ENCODE measurements at regions not wholly inside any gene's neighbourhood (a gene's known extent, or its start where the extent isn't known, plus 50 kb on each side); places are given as distances from the start of the nearest gene placed in this dataset.

DNA sequence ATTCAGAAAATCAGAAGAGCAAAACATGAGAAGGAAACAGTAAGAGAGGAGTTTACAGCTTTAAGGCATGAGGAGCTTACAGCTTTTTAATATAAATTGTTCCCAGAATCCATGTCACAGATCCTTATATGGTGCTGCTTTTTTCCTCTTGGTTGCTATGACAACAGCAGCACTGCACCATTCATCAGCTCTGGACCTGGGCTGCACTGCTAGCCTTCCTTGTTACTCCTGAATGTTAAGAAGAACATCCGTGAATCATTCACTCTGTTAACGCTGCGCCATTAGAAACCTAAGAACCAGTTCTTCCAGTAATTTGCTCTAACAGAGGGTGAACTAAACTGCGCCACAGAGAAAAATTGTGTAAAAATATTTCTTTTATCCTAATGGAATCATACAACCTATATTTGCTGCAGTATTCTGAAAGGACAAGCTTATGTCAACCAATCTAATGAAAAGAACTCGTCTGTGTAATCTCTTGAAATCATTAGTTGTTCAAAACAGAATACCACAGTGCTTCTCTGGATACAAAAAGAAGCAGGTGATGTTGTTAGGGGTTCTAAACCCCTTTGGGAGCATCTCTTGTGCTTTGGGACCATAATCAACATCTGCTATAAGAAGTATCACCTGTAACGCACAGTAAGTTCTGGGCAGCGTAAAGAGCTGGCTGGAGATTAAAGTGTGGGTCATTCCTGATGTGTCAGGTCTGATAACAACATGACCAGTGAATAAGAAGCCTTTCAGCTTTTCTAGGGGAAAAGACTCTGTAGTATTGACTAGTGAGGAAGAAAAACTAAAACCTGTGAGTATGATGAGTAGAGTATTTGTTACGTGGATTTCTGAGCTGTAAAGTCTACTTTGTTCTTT lies 151.2 kb downstream of the TANC2 start:
- TF ChIP-seq, protein P1, sequence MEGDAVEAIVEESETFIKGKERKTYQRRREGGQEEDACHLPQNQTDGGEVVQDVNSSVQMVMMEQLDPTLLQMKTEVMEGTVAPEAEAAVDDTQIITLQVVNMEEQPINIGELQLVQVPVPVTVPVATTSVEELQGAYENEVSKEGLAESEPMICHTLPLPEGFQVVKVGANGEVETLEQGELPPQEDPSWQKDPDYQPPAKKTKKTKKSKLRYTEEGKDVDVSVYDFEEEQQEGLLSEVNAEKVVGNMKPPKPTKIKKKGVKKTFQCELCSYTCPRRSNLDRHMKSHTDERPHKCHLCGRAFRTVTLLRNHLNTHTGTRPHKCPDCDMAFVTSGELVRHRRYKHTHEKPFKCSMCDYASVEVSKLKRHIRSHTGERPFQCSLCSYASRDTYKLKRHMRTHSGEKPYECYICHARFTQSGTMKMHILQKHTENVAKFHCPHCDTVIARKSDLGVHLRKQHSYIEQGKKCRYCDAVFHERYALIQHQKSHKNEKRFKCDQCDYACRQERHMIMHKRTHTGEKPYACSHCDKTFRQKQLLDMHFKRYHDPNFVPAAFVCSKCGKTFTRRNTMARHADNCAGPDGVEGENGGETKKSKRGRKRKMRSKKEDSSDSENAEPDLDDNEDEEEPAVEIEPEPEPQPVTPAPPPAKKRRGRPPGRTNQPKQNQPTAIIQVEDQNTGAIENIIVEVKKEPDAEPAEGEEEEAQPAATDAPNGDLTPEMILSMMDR (IDR thresholded peaks at IDR 0.05) = no peak
- no peak for TF ChIP-seq POLR2A (IDR thresholded peaks at IDR 0.05)
- DNase-seq = no peak
- intact Hi-C loops (cut with DNase I; ENCODE audit: low total_unique reads) = no loop called here

DNA sequence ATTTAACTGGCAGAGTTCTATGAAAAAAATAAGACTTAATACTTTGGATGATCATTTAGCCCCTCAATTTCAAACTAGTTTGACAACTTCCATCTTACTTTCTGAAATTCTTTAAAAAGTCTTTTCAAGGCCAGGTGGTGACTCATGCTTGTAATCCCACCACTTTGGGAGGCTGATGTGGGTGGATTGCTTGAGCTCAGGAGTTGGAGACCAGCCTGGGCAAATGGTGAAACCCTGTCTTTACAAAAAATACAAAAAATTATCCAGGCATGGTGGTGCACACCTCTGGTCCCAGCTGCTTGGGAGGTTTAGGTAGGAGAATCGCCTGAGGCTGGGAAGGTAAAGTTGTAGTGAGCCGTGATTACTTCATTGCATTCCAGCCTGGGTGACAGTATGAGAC lies 154.4 kb downstream of the TANC2 start:
- Histone ChIP-seq H3K4me1 (no peaks in the 10 kb centered on the region), H3K27me3 (no peaks in the 10 kb centered on the region), H3K9me3 (no peaks in the 10 kb centered on the region), H3K4me3 (no peak overlapping the region), H3K36me3 (no peaks in the 10 kb centered on the region), H3K27ac (no peak overlapping the region)
- no peak for DNase-seq
- intact Hi-C loops (cut with DNase I; ENCODE audit: low total_unique reads) = no loop called here
- TF ChIP-seq POLR2A (IDR thresholded peaks at IDR 0.05) = no peak
- TF ChIP-seq, protein P1 (IDR thresholded peaks at IDR 0.05) = no peak

More for the DNA sequence above, 151.2 kb downstream of the TANC2 start:
- H3K4me1 ChIP-seq = no peaks in the 10 kb centered on the region
- no peaks in the 10 kb centered on the region for H3K36me3 ChIP-seq
- H3K4me3 ChIP-seq = no peak overlapping the region
- no peaks in the 10 kb centered on the region for H3K27me3 ChIP-seq
- H3K9me3 ChIP-seq = no peaks in the 10 kb centered on the region
- no peak overlapping the region for H3K27ac ChIP-seq

DNA sequence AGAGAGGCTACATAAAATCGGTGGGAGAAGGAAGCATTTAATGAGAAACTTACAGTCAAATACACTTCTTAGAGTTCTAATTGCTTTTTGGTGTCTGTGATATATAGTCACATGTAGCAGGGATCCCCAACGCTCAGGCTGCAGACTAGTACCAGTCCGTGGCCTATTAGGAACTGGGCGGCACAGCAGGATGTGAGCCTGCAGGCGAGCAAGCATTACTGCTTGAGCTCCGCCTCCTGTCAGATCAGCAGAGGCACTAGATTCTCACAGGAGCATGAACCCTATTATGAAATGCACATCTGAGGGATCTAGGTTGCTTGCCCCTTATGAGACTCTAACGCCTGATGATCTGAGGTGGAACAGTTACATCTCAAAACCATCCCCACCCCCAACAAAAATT lies 158.5 kb downstream of the TANC2 start:
- Histone ChIP-seq H3K4me1 (no peaks in the 10 kb centered on the region), H3K9me3 (no peaks in the 10 kb centered on the region), H3K27ac (no peak overlapping the region), H3K36me3 (no peaks in the 10 kb centered on the region), H3K4me3 (no peak overlapping the region), H3K27me3 (no peaks in the 10 kb centered on the region)
- intact Hi-C loops (cut with DNase I; ENCODE audit: low total_unique reads) = no loop called here
- no peak for DNase-seq
- TF ChIP-seq, protein P1 (IDR thresholded peaks at IDR 0.05) = no peak
- TF ChIP-seq POLR2A (IDR thresholded peaks at IDR 0.05) = no peak

DNA sequence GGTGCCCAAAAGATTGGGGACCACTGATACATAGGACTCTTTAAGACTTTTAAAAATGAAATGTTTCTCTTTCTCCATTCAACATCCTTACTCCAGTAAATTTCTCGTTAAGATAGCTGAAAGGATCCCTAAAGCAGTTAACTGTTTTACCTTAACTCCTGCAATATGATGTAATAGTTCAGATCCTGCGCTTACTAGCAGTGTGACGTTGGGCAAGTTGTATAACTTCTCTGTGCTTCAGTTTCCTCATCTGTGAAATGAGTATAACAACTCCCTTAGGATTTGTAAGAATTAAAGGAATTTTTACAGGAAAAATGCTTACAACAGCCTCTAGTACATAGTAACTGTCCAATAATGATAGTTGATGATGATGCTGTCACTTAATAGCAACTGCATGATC lies 158.9 kb downstream of the TANC2 start:
- Histone ChIP-seq H3K27ac (no peak overlapping the region), H3K9me3 (no peaks in the 10 kb centered on the region), H3K36me3 (no peaks in the 10 kb centered on the region), H3K4me1 (no peaks in the 10 kb centered on the region), H3K4me3 (no peak overlapping the region), H3K27me3 (no peaks in the 10 kb centered on the region)
- TF ChIP-seq, protein P1 (IDR thresholded peaks at IDR 0.05) = no peak
- no peak for TF ChIP-seq POLR2A (IDR thresholded peaks at IDR 0.05)
- intact Hi-C loops (cut with DNase I; ENCODE audit: low total_unique reads) = no loop called here
- DNase-seq = no peak

DNA sequence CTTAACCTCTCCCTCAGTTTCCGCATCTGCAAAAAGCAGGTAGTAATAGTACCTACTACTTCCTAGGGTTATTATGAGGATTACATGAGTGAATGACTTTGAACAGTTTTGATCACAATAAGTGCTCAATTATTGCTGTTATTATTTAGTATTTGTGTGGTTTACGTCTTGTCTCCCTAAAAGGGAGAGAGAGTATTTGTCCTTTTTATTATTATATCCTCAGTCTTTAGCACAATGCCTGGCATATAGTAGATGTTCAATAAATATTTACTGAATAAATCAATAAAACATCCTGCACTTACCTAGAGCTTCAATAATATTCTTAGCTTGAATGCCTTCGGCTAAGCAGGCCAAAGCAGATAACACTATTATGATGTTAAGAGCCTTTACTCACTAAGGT lies 160.0 kb downstream of the TANC2 start:
- Histone ChIP-seq H3K27me3 (no peaks in the 10 kb centered on the region), H3K4me1 (no peaks in the 10 kb centered on the region), H3K4me3 (no peak overlapping the region), H3K9me3 (no peaks in the 10 kb centered on the region), H3K36me3 (no peaks in the 10 kb centered on the region), H3K27ac (no peak overlapping the region)
- intact Hi-C loops (cut with DNase I; ENCODE audit: low total_unique reads) = no loop called here
- TF ChIP-seq, protein P1 (IDR thresholded peaks at IDR 0.05) = no peak
- TF ChIP-seq POLR2A (IDR thresholded peaks at IDR 0.05) = no peak
- DNase-seq = no peak

Measured in uterus (tissue), 3 donors.